Stomach smooth muscle (tissue), 2 donors: ENCODE measurements at regions not wholly inside any gene's neighbourhood (a gene's known extent, or its start where the extent isn't known, plus 50 kb on each side); places are given as distances from the start of the nearest gene placed in this dataset.

ENCODE experiments used
- H3K27ac ChIP-seq: one replicate; pipeline ENCODE4 v1.7.0; 2013; ENCODE audit warnings: mild to moderate bottlenecking, low read length, inconsistent platforms
- H3K27me3 ChIP-seq, 2 donors: one replicate each; pipeline ENCODE4 v1.7.0; 2013; ENCODE audit warnings: low read length in 2 of 2; ENCODE audit not compliant: insufficient read depth in 2 of 2, control insufficient read depth in 1 of 2
- H3K36me3 ChIP-seq, 2 donors: one replicate each; pipeline ENCODE4 v1.7.0; 2013; ENCODE audit warnings: low read length in 2 of 2; ENCODE audit not compliant: control insufficient read depth in 2 of 2, insufficient read depth in 2 of 2
- H3K4me1 ChIP-seq: one replicate; pipeline ENCODE4 v1.7.0; 2013; ENCODE audit warnings: low read length; ENCODE audit not compliant: control insufficient read depth, insufficient read depth
- H3K4me3 ChIP-seq, 2 donors: one replicate each; pipeline ENCODE4 v1.7.0; 2013; ENCODE audit warnings: low read length in 2 of 2
- H3K9ac ChIP-seq, 2 donors: one replicate each; pipeline ENCODE4 v1.7.0; 2013; ENCODE audit warnings: low read length in 2 of 2, mild to moderate bottlenecking in 1 of 2
- H3K9me3 ChIP-seq, 2 donors: one replicate each; pipeline ENCODE4 v1.7.0; 2013; ENCODE audit warnings: low read length in 2 of 2; ENCODE audit not compliant: control insufficient read depth in 2 of 2
- donor health status: healthy.
- donor health status: Pancreatic carcinoma.

- Histone ChIP-seq H3K4me3 (no peak overlapping the region), H3K27ac (no peak overlapping the region), H3K9ac (no peak overlapping the region), H3K9me3 (no peaks in the 10 kb centered on the region), H3K4me1 (no peaks in the 10 kb centered on the region), H3K27me3 (no peaks in the 10 kb centered on the region), H3K36me3 (no peaks in the 10 kb centered on the region)
These were observed 223.5 kb upstream of the PHYHIPL start for GRCh38 chr10:58952747-58953466.

- H3K4me1 ChIP-seq = no peaks in the 10 kb centered on the region
- no peaks in the 10 kb centered on the region for H3K9me3 ChIP-seq
- no peak overlapping the region for H3K9ac ChIP-seq
- no peaks in the 10 kb centered on the region for H3K36me3 ChIP-seq
- H3K27ac ChIP-seq = no peak overlapping the region
- no peak overlapping the region for H3K4me3 ChIP-seq
- no peaks in the 10 kb centered on the region for H3K27me3 ChIP-seq
These were observed 222.3 kb upstream of the PHYHIPL start for GRCh38 chr10:58954178-58954577.

- Histone ChIP-seq H3K27me3 (no peaks in the 10 kb centered on the region), H3K36me3 (no peaks in the 10 kb centered on the region), H3K4me3 (no peak overlapping the region), H3K4me1 (no peaks in the 10 kb centered on the region), H3K9me3 (no peaks in the 10 kb centered on the region), H3K27ac (no peak overlapping the region), H3K9ac (no peak overlapping the region)
These were observed 220.8 kb upstream of the PHYHIPL start for GRCh38 chr10:58955615-58956014.

GRCh38 chr10:58956926-58957325, 219.5 kb upstream of the PHYHIPL start:
- no peaks in the 10 kb centered on the region for H3K27me3 ChIP-seq
- no peak overlapping the region for H3K27ac ChIP-seq
- H3K9me3 ChIP-seq = no peaks in the 10 kb centered on the region
- H3K4me1 ChIP-seq = no peaks in the 10 kb centered on the region
- no peaks in the 10 kb centered on the region for H3K36me3 ChIP-seq
- H3K4me3 ChIP-seq = no peak overlapping the region
- H3K9ac ChIP-seq = no peak overlapping the region

- H3K4me3 ChIP-seq = no peak overlapping the region
- H3K27ac ChIP-seq = no peak overlapping the region
- H3K27me3 ChIP-seq = no peaks in the 10 kb centered on the region
- no peak overlapping the region for H3K9ac ChIP-seq
- H3K9me3 ChIP-seq = no peaks in the 10 kb centered on the region
- no peaks in the 10 kb centered on the region for H3K36me3 ChIP-seq
- H3K4me1 ChIP-seq = no peaks in the 10 kb centered on the region
These were observed 218.9 kb upstream of the PHYHIPL start for GRCh38 chr10:58957517-58957916.

GRCh38 chr10:58963101-58963534, 213.3 kb upstream of the PHYHIPL start:
- no peak overlapping the region for H3K27ac ChIP-seq

GRCh38 chr10:58963723-58964124, 212.7 kb upstream of the PHYHIPL start:
- no peak overlapping the region for H3K4me3 ChIP-seq

More at GRCh38 chr10:58963101-58963534, 213.3 kb upstream of the PHYHIPL start:
- Histone ChIP-seq H3K4me3 (no peak overlapping the region), H3K36me3 (no peaks in the 10 kb centered on the region), H3K27me3 (peaks cover 3% of the 10 kb centered on the region in 2 donors), H3K9me3 (no peaks in the 10 kb centered on the region), H3K4me1 (peaks cover 2% of the 10 kb centered on the region), H3K9ac (no peak overlapping the region)

GRCh38 chr10:58965855-58966254, 210.6 kb upstream of the PHYHIPL start:
- Histone ChIP-seq H3K4me3 (no peak overlapping the region), H3K27ac (no peak overlapping the region), H3K4me1 (peaks cover 2% of the 10 kb centered on the region), H3K36me3 (no peaks in the 10 kb centered on the region), H3K27me3 (peaks cover 3% of the 10 kb centered on the region in 2 donors), H3K9me3 (no peaks in the 10 kb centered on the region), H3K9ac (no peak overlapping the region)

More at GRCh38 chr10:58963723-58964124, 212.7 kb upstream of the PHYHIPL start:
- H3K36me3 ChIP-seq = no peaks in the 10 kb centered on the region
- no peak overlapping the region for H3K27ac ChIP-seq
- H3K9ac ChIP-seq = no peak overlapping the region
- H3K27me3 ChIP-seq = peaks cover 3% of the 10 kb centered on the region in 2 donors
- peaks cover 2% of the 10 kb centered on the region for H3K4me1 ChIP-seq
- H3K9me3 ChIP-seq = no peaks in the 10 kb centered on the region

- H3K4me3 ChIP-seq = peak overlapping the region in 1 of 2 donors; percentile 10
- no peak overlapping the region for H3K27ac ChIP-seq
These were observed 208.7 kb upstream of the PHYHIPL start for GRCh38 chr10:58967551-58968388.

GRCh38 chr10:58968389-58968755, 208.1 kb upstream of the PHYHIPL start:
- no peak overlapping the region for H3K9ac ChIP-seq
- H3K9me3 ChIP-seq = no peaks in the 10 kb centered on the region
- peaks cover 2% of the 10 kb centered on the region for H3K4me1 ChIP-seq
- H3K27me3 ChIP-seq = peaks cover 3% of the 10 kb centered on the region in 2 donors
- no peaks in the 10 kb centered on the region for H3K36me3 ChIP-seq
- H3K27ac ChIP-seq = no peak overlapping the region
- no peak overlapping the region for H3K4me3 ChIP-seq

More at GRCh38 chr10:58967551-58968388, 208.7 kb upstream of the PHYHIPL start:
- Histone ChIP-seq H3K4me1 (peaks cover 2% of the 10 kb centered on the region), H3K9me3 (no peaks in the 10 kb centered on the region), H3K27me3 (peaks cover 3% of the 10 kb centered on the region in 2 donors), H3K9ac (no peak overlapping the region), H3K36me3 (no peaks in the 10 kb centered on the region)
